D721Med (cell line): ENCODE measurements at regions not wholly inside any gene's neighbourhood (a gene's known extent, or its start where the extent isn't known, plus 50 kb on each side); places are given as distances from the start of the nearest gene placed in this dataset.

Source experiments
- DNase-seq: peaks from one replicate; pipeline ENCODE4 v3.0.0; 2011; ENCODE audit warnings: low spot score; ENCODE audit not compliant: insufficient read length
- FAIRE-seq: peaks from 2 replicates; lab custom pipeline; 2011; peaks lifted over from hg19 to GRCh38; lab: Jason Lieb, UNC
- CTCF ChIP-seq: IDR thresholded peaks from 2 replicates; pipeline ENCODE4 v1.5.1; 2012; ENCODE audit warnings: mild to moderate bottlenecking, control low read depth; ENCODE audit not compliant: insufficient read depth; ENCODE audit errors: missing control alignments

- TF ChIP-seq CTCF, result no peak
- DNase-seq, result no peak
- peak; percentile 55 for FAIRE-seq
Measured at GRCh38 chr6:28767691-28768090, 156.1 kb downstream of the TRIM27 start.

- no peak for TF ChIP-seq CTCF
- DNase-seq (no peak), FAIRE-seq (no peak)
Measured at GRCh38 chr6:28768187-28768913, 155.4 kb downstream of the TRIM27 start.

GRCh38 chr6:28769626-28770402 is 154.0 kb downstream of the TRIM27 start:
- DNase-seq (no peak), FAIRE-seq (no peak)

GRCh38 chr6:28770732-28771131 is 153.1 kb downstream of the TRIM27 start:
- DNase-seq (no peak), FAIRE-seq (no peak)
- TF ChIP-seq CTCF, result no peak

More at GRCh38 chr6:28769626-28770402, 154.0 kb downstream of the TRIM27 start:
- no peak for TF ChIP-seq CTCF

- no peak for FAIRE-seq
- DNase-seq, result no peak
- TF ChIP-seq CTCF, result peak; percentile 19
Measured at GRCh38 chr6:28771401-28772267, 152.2 kb downstream of the TRIM27 start.

GRCh38 chr6:28772480-28773381 is 151.1 kb downstream of the TRIM27 start:
- no peak for TF ChIP-seq CTCF
- no peak for DNase-seq
- no peak for FAIRE-seq
